ENCODE measurements at regions not wholly inside any gene's neighbourhood (a gene's known extent, or its start where the extent isn't known, plus 50 kb on each side); places are given as distances from the start of the nearest gene placed in this dataset.
"Not testable (repeated sequence)": the region's sequence is repeated elsewhere in the genome, so short reads cannot be mapped to it uniquely, and the experiment has no call there.

DNA sequence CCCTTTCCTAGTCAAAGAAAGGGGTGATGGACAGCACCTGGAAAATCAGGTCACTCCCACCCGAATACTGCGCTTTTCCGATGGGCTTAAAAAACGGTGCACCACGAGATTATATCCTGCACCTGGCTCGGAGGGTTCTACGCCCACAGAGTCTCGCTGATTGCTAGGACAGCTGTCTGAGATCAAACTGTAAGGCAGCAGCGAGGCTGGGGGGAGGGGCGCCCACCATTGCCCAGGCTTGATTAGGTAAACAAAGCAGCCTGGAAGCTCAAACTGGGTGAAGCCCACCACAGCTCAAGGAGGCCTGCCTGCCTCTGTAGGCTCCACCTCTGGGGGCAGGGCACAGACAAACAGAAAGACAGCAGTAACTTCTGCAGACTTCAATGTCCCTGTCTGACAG lies 783.4 kb downstream of the NSUN3 start:
- DNase-seq (ENCODE audit: low spot score), result not testable (repeated sequence)

DNA sequence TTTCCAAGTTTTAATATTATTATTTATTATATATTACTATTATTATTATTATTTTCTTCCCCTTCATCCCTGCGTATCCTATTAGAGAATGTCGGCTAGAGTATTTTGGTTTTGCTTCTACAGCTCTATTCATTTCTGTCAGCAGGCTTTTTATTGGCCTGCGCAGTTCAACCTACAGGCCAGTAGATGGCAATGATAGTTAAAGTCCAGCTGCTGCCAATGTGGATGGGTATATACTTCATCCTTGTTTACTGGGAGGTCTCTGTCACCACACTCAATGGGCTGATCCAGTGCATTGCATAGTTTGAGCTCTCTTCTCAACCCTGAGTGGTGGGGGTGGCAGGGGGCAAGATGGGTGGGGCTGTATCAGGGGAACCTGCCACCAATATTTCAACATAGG lies 799.8 kb downstream of the NSUN3 start:
- no peak for DNase-seq (ENCODE audit: low spot score)

- DNase-seq (ENCODE audit: low spot score), result no peak
These were observed 806.2 kb downstream of the NSUN3 start for GRCh38 chr3:94869059-94869547.

DNA sequence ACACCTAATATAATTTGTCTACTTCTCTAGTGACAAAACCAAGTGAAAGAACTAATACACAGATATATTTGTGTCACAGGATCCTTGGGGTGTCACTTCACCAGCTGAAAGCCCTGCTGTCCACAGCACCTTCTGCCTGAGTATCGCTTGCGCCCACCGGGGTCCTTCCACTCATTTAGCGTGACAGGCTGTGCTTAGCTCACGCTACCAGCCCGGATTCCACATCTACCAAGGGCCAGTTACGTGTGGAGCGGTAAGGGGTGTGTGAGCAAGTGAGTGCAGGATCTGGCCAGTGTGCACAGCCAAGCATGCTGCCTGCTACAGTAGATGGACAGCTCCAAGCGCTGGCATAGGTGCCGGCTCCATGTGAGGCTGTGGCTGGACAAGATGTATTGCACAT lies 810.9 kb downstream of the NSUN3 start:
- no peak for DNase-seq (ENCODE audit: low spot score)

GRCh38 chr3:94875149-94875548 lies 812.3 kb downstream of the NSUN3 start:
- DNase-seq (ENCODE audit: low spot score), result no peak

GRCh38 chr3:94887065-94887464 lies 824.2 kb downstream of the NSUN3 start:
- DNase-seq (ENCODE audit: low spot score), result no peak

DNA sequence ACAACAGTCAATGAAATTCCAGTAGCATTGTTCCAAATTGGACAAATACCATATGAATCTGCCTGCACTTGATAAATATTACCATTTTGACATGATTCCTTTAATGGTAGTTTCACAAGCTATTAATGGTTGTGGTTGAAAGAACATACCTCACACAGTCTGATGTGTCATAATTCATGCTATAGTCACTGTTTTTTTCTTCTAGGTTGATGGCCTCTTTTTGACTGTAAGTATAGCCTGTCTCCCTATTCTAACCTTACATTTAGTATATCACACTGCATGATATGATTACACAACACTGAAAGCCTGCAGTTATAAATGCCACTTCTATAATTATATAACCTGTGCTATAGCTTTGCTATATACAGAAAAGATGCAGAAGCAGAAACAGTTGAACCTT lies 834.1 kb downstream of the NSUN3 start:
- no peak for DNase-seq (ENCODE audit: low spot score)

- no peak for DNase-seq (ENCODE audit: low spot score)
These were observed 841.4 kb downstream of the NSUN3 start for GRCh38 chr3:94904156-94904674.

GRCh38 chr3:94909726-94910125 lies 846.9 kb downstream of the NSUN3 start:
- DNase-seq (ENCODE audit: low spot score), result no peak

DNA sequence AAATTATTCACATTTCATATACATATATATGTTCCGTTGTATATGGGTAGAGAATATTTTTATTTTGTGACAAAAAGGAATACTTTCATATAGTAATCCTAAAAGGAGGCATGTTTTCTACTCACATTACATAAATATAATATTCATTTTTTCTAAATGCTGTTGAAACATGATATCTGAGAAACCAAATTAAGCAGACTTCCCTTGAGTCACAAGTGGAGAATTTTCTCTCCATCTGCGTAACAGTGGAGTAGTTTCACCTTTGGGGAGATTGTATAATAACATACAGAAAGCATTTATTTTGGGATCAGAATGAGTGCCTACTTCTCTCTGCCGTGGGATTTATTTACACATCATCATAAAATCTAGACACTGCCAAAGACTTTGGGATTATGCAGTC lies 849.8 kb downstream of the NSUN3 start:
- DNase-seq (ENCODE audit: low spot score), result no peak

DNA sequence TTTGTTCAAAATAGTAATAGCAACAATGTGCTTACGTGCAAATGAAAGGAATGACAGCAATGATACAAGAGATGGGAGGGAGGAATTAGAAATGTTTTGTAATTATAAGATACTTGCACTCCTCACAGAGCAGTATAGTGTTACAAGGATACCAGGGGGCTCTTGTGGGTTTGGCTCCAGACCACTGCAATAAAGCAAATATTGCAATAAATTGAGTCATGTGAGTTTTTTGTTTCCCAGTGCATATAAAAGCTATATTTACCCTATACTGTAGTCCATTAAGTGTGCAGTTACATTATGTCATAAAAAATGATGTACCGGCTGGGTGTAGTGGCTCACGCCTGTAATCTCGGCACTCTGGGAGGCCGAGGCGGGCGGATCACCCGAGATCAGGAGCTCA lies 864.3 kb downstream of the NSUN3 start:
- no peak for DNase-seq (ENCODE audit: low spot score)

DNA sequence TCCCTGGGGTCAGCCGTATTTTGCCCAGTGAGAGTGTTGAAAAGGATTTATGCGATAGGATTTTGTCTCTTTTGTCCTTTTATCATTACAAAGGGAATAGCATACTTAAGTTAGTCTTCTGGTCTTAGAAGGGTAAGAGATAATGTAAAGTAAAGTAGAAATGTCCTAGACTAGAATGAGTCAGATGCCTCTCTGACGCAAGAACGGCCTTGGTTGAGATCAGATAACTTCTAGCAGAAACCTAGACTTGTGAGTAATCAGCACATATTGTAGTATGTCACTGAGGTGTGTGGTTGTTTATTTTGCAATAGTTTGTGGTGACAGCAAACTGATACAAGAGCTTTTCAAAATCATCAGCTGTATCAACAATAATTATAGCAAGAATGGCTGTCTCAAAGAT lies 866.1 kb downstream of the NSUN3 start:
- no peak for DNase-seq (ENCODE audit: low spot score)

GRCh38 chr3:94935738-94936580 lies 873.1 kb downstream of the NSUN3 start:
- DNase-seq (ENCODE audit: low spot score), result no peak

DNA sequence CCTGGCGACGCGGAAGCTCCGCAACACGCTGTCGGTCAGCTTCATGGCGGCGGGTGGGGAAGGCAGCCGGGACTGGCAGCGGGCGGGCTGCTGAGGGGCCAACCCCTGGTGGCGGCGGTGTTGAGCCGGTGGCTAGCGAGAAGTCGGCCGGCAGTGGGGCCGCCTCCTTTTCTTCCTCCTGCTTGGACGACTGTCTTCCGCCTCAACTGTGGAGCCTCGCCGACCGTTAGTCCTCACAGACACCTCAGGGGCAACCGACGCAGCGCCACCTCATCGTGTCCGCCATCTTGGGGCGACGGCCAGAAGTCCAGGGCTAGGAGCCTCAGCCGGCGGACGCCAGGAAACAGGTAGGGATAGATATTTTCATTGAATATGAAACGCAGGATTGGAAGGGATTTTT lies 875.1 kb downstream of the NSUN3 start:
- DNase-seq (ENCODE audit: low spot score), result no peak

DNA sequence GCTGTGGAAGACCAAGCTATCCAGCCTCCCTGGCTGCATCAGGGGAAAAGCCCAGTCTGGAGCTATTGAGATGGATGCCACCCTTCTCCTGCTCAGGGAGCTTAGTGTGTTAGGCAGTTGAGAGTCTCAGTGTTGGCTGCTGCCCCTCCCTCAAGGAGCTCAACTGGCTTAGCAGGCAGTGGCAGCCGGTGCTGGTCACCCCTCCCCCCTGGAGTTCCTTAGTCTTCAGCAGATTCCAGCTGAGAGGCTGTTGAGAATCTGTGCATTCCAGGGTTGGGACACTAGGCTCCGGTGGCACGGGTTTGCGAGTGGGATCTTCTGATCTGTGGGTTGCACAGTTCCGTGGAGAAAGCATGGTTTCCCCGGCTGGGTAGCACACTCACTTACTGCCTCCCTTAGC lies 883.8 kb downstream of the NSUN3 start:
- DNase-seq (ENCODE audit: low spot score), result no peak

DNA sequence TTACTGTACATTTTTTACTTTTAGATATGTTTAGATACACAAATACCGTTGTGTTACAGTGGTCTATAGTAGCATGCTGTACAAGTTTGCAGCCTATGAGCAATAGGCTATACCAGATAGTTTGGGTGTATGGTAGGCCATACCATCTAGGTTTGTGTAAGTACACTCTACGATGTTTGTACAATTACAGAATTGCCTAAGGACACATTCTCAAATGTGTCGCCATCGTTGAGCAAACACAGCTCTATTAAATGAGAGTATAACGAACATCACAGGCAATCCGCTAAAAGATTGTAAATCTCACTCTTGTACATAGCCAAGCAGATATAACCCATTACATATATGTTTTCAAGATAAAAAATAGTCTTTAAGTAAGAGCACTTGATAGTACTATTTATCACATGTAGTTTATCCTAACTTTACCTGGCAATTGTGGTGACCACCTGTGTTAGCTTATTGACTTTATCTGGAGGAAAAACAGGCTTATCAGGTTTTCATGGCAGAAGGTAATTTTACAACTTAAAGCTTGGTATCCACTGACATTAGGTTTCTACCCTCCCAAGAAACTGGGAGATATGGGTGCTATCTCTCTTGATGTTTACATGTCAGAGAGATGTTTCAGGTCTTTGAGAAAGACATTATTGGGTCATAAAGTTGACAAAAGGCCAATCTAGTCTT lies 898.7 kb downstream of the NSUN3 start:
- no peak for DNase-seq (ENCODE audit: low spot score)

DNA sequence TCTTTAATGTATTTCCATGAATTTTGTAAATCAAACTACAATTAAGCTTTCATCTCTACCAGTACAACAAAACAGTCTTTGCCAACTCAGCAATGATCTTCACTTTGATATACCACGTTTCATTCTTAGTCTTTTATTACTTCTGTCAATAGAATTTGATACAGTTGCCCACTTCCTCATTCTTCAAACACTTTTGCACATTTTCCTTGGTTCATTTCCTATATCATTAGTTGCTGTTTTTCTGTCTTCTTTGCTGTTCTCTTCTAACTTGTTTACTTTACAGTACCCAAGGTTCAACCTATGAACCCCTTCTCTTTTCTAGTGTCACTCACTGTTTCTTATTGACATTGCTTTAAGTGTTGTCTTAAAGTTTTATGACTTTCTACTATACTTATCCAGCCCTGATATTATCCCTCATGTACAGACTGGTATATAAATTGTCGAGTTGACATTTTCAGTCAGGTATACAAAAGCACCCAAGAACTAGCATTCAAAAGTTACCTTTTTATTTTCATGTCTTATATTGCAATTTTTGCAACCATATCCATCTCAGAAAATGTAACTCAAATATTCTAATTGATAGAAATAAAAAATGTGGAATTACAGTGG lies 903.1 kb downstream of the NSUN3 start:
- DNase-seq (ENCODE audit: low spot score), result no peak

GRCh38 chr3:94967196-94967595 lies 904.3 kb downstream of the NSUN3 start:
- no peak for DNase-seq (ENCODE audit: low spot score)

DNA sequence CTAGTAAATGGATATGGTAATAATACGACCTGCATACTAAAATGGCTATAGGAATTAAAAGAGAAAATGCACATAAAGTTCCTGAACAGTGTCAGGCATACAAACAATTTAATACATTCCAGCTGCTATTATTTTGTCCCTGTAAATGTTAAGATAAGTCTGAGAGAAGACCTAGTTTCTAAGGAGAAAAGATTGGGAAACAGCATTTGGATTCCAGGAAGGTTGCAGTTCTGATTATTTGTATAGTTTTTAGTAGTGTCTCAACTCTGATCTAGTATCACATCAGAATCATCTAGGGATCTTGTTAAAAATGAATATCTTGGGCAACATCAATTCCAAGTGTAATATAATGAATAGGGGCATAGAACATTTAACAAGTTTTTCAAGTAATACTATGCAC lies 905.7 kb downstream of the NSUN3 start:
- DNase-seq (ENCODE audit: low spot score), result no peak

DNA sequence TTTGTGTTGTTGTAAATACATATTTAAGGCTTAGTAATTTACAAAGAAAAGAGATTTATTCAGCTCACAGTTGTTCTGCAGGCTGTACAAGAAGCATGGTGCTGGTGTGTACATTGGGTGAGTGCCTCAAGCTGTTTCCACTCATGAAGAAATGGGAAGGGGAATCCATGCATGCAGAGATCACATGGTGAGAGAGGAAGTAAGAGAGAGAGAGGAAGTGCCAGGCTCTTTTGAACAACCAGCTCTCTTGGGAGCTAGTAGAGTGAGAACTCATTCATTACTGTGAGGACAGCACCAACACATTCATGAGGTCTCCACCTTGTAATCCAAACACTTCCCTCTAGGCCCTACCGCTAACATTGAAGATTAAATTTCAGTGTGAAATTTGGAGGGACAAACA lies 909.2 kb downstream of the NSUN3 start:
- DNase-seq (ENCODE audit: low spot score), result no peak

- DNase-seq (ENCODE audit: low spot score), result no peak
These were observed 915.2 kb downstream of the NSUN3 start for GRCh38 chr3:94978084-94978483.

- no peak for DNase-seq (ENCODE audit: low spot score)
These were observed 922.9 kb downstream of the NSUN3 start for GRCh38 chr3:94985778-94986177.

Data from CD4-positive, alpha-beta T cell treated with Interleukin-2 at 100 ng/mL for 4 hours (primary cell).